ENCODE measurements at regions not wholly inside any gene's neighbourhood (a gene's known extent, or its start where the extent isn't known, plus 50 kb on each side); places are given as distances from the start of the nearest gene placed in this dataset.
"Not testable (repeated sequence)": the region's sequence is repeated elsewhere in the genome, so short reads cannot be mapped to it uniquely, and the experiment has no call there.

- no peak for DNase-seq (ENCODE audit: low spot score)
These were observed 87.8 kb downstream of the HFE start for GRCh38 chr6:26175033-26175427.

GRCh38 chr6:26175428-26176181, 88.4 kb downstream of the HFE start:
- DNase-seq (ENCODE audit: low spot score) = peak; percentile 76

GRCh38 chr6:26179675-26180074, 92.4 kb downstream of the HFE start:
- no peak for DNase-seq (ENCODE audit: low spot score)

- no peak for DNase-seq (ENCODE audit: low spot score)
These were observed 93.1 kb downstream of the HFE start for GRCh38 chr6:26180346-26180745.

GRCh38 chr6:26183237-26183580, 96.0 kb downstream of the HFE start:
- no peak for DNase-seq (ENCODE audit: low spot score)

GRCh38 chr6:26183581-26184366, 96.5 kb downstream of the HFE start:
- DNase-seq (ENCODE audit: low spot score) = peak; percentile 80

- DNase-seq (ENCODE audit: low spot score) = no peak
These were observed 97.2 kb downstream of the HFE start for GRCh38 chr6:26184367-26184891.

GRCh38 chr6:26185004-26185403, 97.8 kb downstream of the HFE start:
- no peak for DNase-seq (ENCODE audit: low spot score)

GRCh38 chr6:26185802-26186201, 98.6 kb downstream of the HFE start:
- no peak for DNase-seq (ENCODE audit: low spot score)

GRCh38 chr6:26186652-26187051, 99.4 kb downstream of the HFE start:
- DNase-seq (ENCODE audit: low spot score) = no peak

GRCh38 chr6:26187292-26187691, 100.1 kb downstream of the HFE start:
- DNase-seq (ENCODE audit: low spot score) = no peak

- no peak for DNase-seq (ENCODE audit: low spot score)
These were observed 100.9 kb downstream of the HFE start for GRCh38 chr6:26187981-26188635.

GRCh38 chr6:26191512-26191911, 104.3 kb downstream of the HFE start:
- not testable (repeated sequence) for DNase-seq (ENCODE audit: low spot score)

GRCh38 chr6:26193467-26194328, 106.5 kb downstream of the HFE start:
- DNase-seq (ENCODE audit: low spot score) = no peak

GRCh38 chr6:26194329-26194701, 107.1 kb downstream of the HFE start:
- DNase-seq (ENCODE audit: low spot score) = no peak

- no peak for DNase-seq (ENCODE audit: low spot score)
These were observed 107.7 kb downstream of the HFE start for GRCh38 chr6:26194816-26195375.

GRCh38 chr6:26195376-26195923, 108.2 kb downstream of the HFE start:
- peak; percentile 88 for DNase-seq (ENCODE audit: low spot score)

GRCh38 chr6:26195924-26196845, 109.0 kb downstream of the HFE start:
- DNase-seq (ENCODE audit: low spot score) = no peak

GRCh38 chr6:26196846-26197635, 109.8 kb downstream of the HFE start:
- peak; percentile 91 for DNase-seq (ENCODE audit: low spot score)

- DNase-seq (ENCODE audit: low spot score) = no peak
These were observed 110.4 kb downstream of the HFE start for GRCh38 chr6:26197636-26197932.
